Type B pancreatic cell (in vitro differentiated cells): ENCODE measurements at regions not wholly inside any gene's neighbourhood (a gene's known extent, or its start where the extent isn't known, plus 50 kb on each side); places are given as distances from the start of the nearest gene placed in this dataset.

ENCODE experiments used
- DNase-seq: peaks from one replicate; pipeline ENCODE4 v3.0.0; 2021; ENCODE audit warnings: mixed read lengths; ENCODE audit not compliant: unreplicated experiment; ENCODE audit errors: extremely low spot score
- H3K27ac Mint-ChIP-seq: 2 replicates; pipeline ENCODE4 v1.8.0; 2021; ENCODE audit warnings: mild to moderate bottlenecking, mixed read lengths
- H3K27me3 Mint-ChIP-seq: 2 replicates; pipeline ENCODE4 v1.8.0; 2021; ENCODE audit warnings: mixed read lengths
- H3K36me3 Mint-ChIP-seq: 2 replicates; pipeline ENCODE4 v1.8.0; 2021; ENCODE audit warnings: mixed read lengths
- H3K4me1 Mint-ChIP-seq: one replicate; pipeline ENCODE4 v1.8.0; 2021; ENCODE audit warnings: mixed read lengths; ENCODE audit not compliant: unreplicated experiment
- H3K4me3 Mint-ChIP-seq: 2 replicates; pipeline ENCODE4 v1.8.0; 2021; ENCODE audit warnings: mild to moderate bottlenecking, mixed read lengths
- H3K9me3 Mint-ChIP-seq: 2 replicates; pipeline ENCODE4 v1.8.0; 2021; ENCODE audit warnings: mixed read lengths
- TF ChIP-seq, protein P1 (sequence below): fragments of 200-600 bp; sonication (generic); conservative IDR thresholded peaks from 2 replicates; pipeline ENCODE4 v1.5.0; 2021; ENCODE audit warnings: antibody characterized with exemption, mild to moderate bottlenecking

DNA sequence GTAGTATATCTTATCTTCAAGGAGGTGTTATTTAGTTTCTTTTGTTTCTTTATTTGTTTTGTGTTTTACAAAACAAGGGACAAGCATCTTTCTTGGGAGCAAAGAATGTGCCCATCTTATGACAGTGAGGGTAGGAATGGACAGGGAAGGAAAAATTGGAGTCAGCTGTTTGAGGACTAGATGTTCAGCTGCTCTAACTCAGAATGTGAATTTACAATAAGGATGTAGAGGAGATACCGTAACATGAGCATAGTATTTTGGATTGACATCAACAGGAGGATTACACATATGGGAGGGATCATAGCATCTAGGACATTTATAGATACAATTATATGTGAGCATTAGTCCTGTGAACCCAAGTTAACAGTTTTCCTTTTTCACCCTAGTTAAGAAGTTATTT lies 89.0 kb upstream of the GK2 start:
- Mint-ChIP-seq H3K4me1 (no peaks in the 10 kb centered on the region), H3K4me3 (no peak overlapping the region), H3K9me3 (no peaks in the 10 kb centered on the region), H3K27me3 (peaks cover 3% of the 10 kb centered on the region), H3K36me3 (no peaks in the 10 kb centered on the region), H3K27ac (no peak overlapping the region)
- TF ChIP-seq, protein P1, sequence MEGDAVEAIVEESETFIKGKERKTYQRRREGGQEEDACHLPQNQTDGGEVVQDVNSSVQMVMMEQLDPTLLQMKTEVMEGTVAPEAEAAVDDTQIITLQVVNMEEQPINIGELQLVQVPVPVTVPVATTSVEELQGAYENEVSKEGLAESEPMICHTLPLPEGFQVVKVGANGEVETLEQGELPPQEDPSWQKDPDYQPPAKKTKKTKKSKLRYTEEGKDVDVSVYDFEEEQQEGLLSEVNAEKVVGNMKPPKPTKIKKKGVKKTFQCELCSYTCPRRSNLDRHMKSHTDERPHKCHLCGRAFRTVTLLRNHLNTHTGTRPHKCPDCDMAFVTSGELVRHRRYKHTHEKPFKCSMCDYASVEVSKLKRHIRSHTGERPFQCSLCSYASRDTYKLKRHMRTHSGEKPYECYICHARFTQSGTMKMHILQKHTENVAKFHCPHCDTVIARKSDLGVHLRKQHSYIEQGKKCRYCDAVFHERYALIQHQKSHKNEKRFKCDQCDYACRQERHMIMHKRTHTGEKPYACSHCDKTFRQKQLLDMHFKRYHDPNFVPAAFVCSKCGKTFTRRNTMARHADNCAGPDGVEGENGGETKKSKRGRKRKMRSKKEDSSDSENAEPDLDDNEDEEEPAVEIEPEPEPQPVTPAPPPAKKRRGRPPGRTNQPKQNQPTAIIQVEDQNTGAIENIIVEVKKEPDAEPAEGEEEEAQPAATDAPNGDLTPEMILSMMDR: no peak
- no peak for DNase-seq

DNA sequence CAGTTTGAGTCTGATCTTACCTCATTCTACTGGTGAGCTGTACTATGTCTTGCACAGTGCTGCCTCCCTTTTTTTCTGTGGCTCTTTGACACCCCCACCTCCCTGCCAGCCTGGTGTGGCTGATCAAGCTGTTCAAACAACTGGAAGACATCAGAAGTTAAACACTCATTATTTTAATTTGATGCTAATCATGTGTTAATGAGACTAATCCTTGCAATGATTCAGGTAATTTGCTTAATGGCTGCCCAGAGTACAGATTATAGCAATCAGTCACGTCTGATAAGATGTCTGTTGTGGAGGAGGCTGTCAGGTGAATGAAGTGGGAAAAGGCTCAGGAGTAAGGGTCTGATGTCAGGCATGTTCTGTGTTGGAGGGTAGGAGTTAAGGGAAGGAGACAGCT lies 87.4 kb upstream of the GK2 start:
- Mint-ChIP-seq H3K4me1 (no peaks in the 10 kb centered on the region), H3K27me3 (peaks cover 3% of the 10 kb centered on the region), H3K27ac (no peak overlapping the region), H3K4me3 (no peak overlapping the region), H3K36me3 (no peaks in the 10 kb centered on the region), H3K9me3 (no peaks in the 10 kb centered on the region)
- TF ChIP-seq, protein P1: no peak
- DNase-seq: no peak

DNA sequence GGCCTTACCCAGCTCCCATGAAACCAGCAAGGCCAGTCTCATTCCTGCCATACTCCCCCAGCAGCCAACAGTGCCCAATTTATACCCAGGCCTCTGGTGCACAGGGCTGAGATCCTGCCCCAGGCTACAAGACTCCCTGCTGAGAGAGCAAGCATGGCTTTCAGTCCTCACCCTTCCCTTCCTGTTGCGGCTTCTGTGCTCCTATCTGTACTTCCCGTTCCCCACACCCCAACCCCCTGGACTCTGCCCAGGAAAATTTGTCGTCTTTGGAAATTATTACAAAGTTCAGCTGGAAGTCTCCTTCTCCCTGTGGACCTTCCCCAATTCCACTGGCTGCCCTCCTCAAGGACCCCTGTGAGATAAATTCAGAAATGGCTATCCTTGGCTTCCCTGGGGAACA lies 84.1 kb upstream of the GK2 start:
- Mint-ChIP-seq H3K27ac (no peak overlapping the region), H3K4me1 (no peaks in the 10 kb centered on the region), H3K36me3 (no peaks in the 10 kb centered on the region), H3K27me3 (peaks cover 3% of the 10 kb centered on the region), H3K4me3 (no peak overlapping the region), H3K9me3 (no peaks in the 10 kb centered on the region)
- TF ChIP-seq, protein P1: no peak
- no peak for DNase-seq

DNA sequence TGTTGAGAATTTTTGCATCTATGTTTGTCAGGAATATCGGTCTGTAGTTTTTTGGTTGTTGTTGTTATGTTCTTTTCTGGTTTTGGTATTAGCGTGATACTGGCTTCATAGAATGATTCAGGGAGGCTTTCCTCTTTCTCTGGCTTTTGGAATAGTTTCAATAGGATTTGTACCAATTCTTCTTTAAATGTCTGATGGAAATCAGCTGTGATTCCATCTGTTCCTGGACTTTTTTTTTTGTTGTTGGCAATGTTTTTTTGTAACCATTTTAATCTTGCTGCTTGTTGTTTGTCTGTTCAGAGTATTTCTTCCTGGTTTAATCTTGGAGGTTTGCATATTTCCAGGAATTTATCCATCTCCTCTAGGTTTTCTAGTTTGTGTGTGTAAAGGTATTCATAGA lies 81.5 kb upstream of the GK2 start:
- no peak overlapping the region for H3K27ac Mint-ChIP-seq
- no peaks in the 10 kb centered on the region for H3K4me1 Mint-ChIP-seq

DNA sequence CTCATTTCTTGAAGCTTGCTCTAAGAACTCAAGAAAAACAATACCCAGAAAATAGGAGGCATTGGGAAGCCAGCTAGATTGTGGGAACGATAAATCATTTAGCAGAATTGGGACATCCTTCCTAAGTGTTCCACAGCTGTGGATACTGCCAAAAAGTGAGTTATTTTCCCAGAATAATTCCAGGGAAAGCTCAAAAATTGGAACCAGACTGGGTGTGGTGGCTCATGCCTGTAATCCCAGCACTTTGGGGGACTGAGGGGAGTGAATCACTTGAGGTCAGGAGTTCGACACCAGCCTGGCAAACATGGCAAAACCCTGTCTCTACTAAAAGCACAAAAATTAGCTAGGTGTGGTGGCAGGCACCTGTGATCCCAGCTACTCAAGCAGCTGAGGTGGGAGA lies 68.2 kb upstream of the GK2 start:
- H3K4me1 Mint-ChIP-seq: peaks cover 5% of the 10 kb centered on the region
- H3K9me3 Mint-ChIP-seq: peaks cover 4% of the 10 kb centered on the region
- no peak overlapping the region for H3K27ac Mint-ChIP-seq
- no peaks in the 10 kb centered on the region for H3K27me3 Mint-ChIP-seq
- H3K36me3 Mint-ChIP-seq: no peaks in the 10 kb centered on the region
- TF ChIP-seq, protein P1: no peak
- DNase-seq: no peak
- H3K4me3 Mint-ChIP-seq: no peak overlapping the region

More for the DNA sequence above, 81.5 kb upstream of the GK2 start:
- no peaks in the 10 kb centered on the region for H3K36me3 Mint-ChIP-seq
- no peaks in the 10 kb centered on the region for H3K27me3 Mint-ChIP-seq
- H3K4me3 Mint-ChIP-seq: no peak overlapping the region
- H3K9me3 Mint-ChIP-seq: no peaks in the 10 kb centered on the region
- no peak for DNase-seq
- TF ChIP-seq, protein P1: no peak

DNA sequence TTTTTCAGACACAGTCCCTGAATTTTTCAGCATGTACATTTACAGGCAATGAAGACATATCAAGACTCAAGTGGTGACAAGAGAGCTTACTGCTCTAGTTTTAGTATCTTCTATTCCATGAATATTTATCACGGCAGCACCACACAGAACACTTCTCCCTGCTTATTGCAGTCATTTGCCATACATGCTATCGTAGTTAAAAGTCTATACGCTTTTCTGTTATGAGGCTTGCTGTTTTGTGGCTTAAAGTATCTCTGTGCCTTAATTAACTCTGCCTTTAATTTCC lies 65.4 kb upstream of the GK2 start:
- Mint-ChIP-seq H3K9me3 (peaks cover 4% of the 10 kb centered on the region), H3K27ac (no peak overlapping the region)

More for the DNA sequence above, 65.4 kb upstream of the GK2 start:
- TF ChIP-seq, protein P1: no peak
- no peak overlapping the region for H3K4me3 Mint-ChIP-seq
- no peak for DNase-seq
- no peaks in the 10 kb centered on the region for H3K27me3 Mint-ChIP-seq
- peaks cover 5% of the 10 kb centered on the region for H3K4me1 Mint-ChIP-seq
- H3K36me3 Mint-ChIP-seq: no peaks in the 10 kb centered on the region
